HCT116 (cell line): ENCODE measurements at regions not wholly inside any gene's neighbourhood (a gene's known extent, or its start where the extent isn't known, plus 50 kb on each side); places are given as distances from the start of the nearest gene placed in this dataset.

Experiments
- ATAC-seq: fragments of 200-7000 bp; cut with Tn5 transposase; 2 replicates; pipeline ENCODE4 v1.9.1; 2020; ENCODE audit warnings: mild to moderate bottlenecking, moderate library complexity
- BruUV-seq: library from RNA; stranded (reverse); fragments of 400-500 nt; replicated peaks from 2 replicates; lab custom pipeline; 2021; lab: Mats Ljungman, UMichigan
- CTCF ChIA-PET: fragments of 300-600 bp; sonication (Branson Sonifier 250); formaldehyde crosslinking; loops from one replicate; lab custom pipeline; 2021; ENCODE audit warnings: antibody characterized with exemption; lab: Charles Lee
- POLR2A ChIA-PET: fragments of 300-600, 350-600 bp; sonication (Branson Sonifier 250); formaldehyde crosslinking; loops from one replicate; lab custom pipeline; 2021; ENCODE audit warnings: antibody characterized with exemption; lab: Charles Lee
- RAD21 ChIA-PET, 2 experiments: fragments of 300-600 bp; sonication (Branson Sonifier 250); formaldehyde crosslinking; loops; one replicate each; lab custom pipeline; 2023; ENCODE audit warnings: low total read pairs in 2 of 2; ENCODE audit not compliant: uncharacterized antibody in 2 of 2, unreplicated experiment in 2 of 2, low non-redundant PET in 1 of 2; lab: Charles Lee
- DNase-seq: peaks from one replicate; pipeline ENCODE4 v3.0.0-alpha.2; 2010; ENCODE audit warnings: low read depth, low spot score
- H2AFZ ChIP-seq: fragments of 200-600 bp; shearing (Covaris generic), sonication (generic); 2 replicates; pipeline ENCODE4 v1.6.1; 2017; ENCODE audit warnings: low read depth, mixed run types, mixed read lengths, antibody characterized with exemption, low read length; ENCODE audit not compliant: poor library complexity, severe bottlenecking
- H3K27ac ChIP-seq: 2 replicates; pipeline ENCODE4 v1.5.1; 2012; ENCODE audit warnings: low read depth, low read length
- H3K27me3 ChIP-seq: fragments of 200-600 bp; sonication (generic); 2 replicates; pipeline ENCODE4 v1.6.1; 2016; ENCODE audit warnings: mixed run types, low read length, mixed read lengths; ENCODE audit not compliant: insufficient read depth
- H3K36me3 ChIP-seq, 2 experiments: fragments of 200-500 bp in 1 of 2; fragments of 200-600 bp in 1 of 2; sonication (Bioruptor generic) in 1 of 2; sonication (generic) in 1 of 2; 2 replicates each; pipeline versions ENCODE4 v1.5.1 to v1.6.1; 2014 to 2016; ENCODE audit warnings: low read length in 2 of 2, inconsistent platforms in 1 of 2, mixed read lengths in 1 of 2, mixed run types in 1 of 2; ENCODE audit not compliant: insufficient read depth in 2 of 2, control insufficient read depth in 1 of 2
- H3K4me1 ChIP-seq, 2 experiments: fragments of 200-600 bp in 1 of 2; sonication (generic) in 1 of 2; 2 replicates each; pipeline versions ENCODE4 v1.5.1 to v1.6.1; 2012 to 2017; ENCODE audit warnings: low read length in 2 of 2, inconsistent platforms in 1 of 2, mild to moderate bottlenecking in 1 of 2, mixed read lengths in 1 of 2, mixed run types in 1 of 2, moderate library complexity in 1 of 2; ENCODE audit not compliant: insufficient read depth in 2 of 2, control insufficient read depth in 1 of 2
- H3K4me2 ChIP-seq: fragments of 200-600 bp; sonication (generic); 2 replicates; pipeline ENCODE4 v1.6.1; 2017; ENCODE audit warnings: mixed run types, low read length, mixed read lengths
- H3K4me3 ChIP-seq, 2 experiments: fragments of 200-600 bp in 1 of 2; sonication (generic) in 1 of 2; replicated peaks in 1 of 2; 2 replicates each; pipeline ENCODE4 v1.5.1; 2011 to 2016; ENCODE audit warnings: low read length in 2 of 2, control low read depth in 1 of 2, low read depth in 1 of 2, mild to moderate bottlenecking in 1 of 2, mixed read lengths in 1 of 2, mixed run types in 1 of 2
- H3K79me2 ChIP-seq: fragments of 200-600 bp; sonication (generic); 2 replicates; pipeline ENCODE4 v1.6.1; 2017; ENCODE audit warnings: mild to moderate bottlenecking, mixed run types, low read length, moderate library complexity, mixed read lengths; ENCODE audit not compliant: insufficient read depth
- H3K9ac ChIP-seq: fragments of 200-600 bp; sonication (generic); 2 replicates; pipeline ENCODE4 v1.6.1; 2016; ENCODE audit warnings: low read length, mixed read lengths
- H3K9me2 ChIP-seq: fragments of 200-600 bp; sonication (generic), shearing (Covaris generic); 2 replicates; pipeline ENCODE4 v1.6.1; 2017; ENCODE audit warnings: mixed run types, mild to moderate bottlenecking, moderate library complexity; ENCODE audit not compliant: insufficient read depth
- H3K9me3 ChIP-seq, 2 experiments: fragments of 200-500 bp in 1 of 2; fragments of 200-600 bp in 1 of 2; sonication (Bioruptor generic) in 1 of 2; sonication (generic) in 1 of 2; 2 replicates each; pipeline ENCODE4 v1.6.1; 2014 to 2017; ENCODE audit warnings: low read length in 2 of 2, mixed read lengths in 2 of 2, inconsistent platforms in 1 of 2, low read depth in 1 of 2, mild to moderate bottlenecking in 1 of 2, mixed run types in 1 of 2, moderate library complexity in 1 of 2; ENCODE audit not compliant: control insufficient read depth in 1 of 2, insufficient read depth in 1 of 2
- H4K20me1 ChIP-seq: fragments of 200-600 bp; sonication (generic), shearing (Covaris generic); 2 replicates; pipeline ENCODE4 v1.6.1; 2017; ENCODE audit warnings: mixed run types, mild to moderate bottlenecking, moderate library complexity; ENCODE audit not compliant: insufficient read depth
- EGR1 ChIP-seq: IDR thresholded peaks from 2 replicates; pipeline ENCODE4 v1.6.1; 2012; ENCODE audit warnings: low read depth
- ELF1 ChIP-seq: IDR thresholded peaks from 2 replicates; pipeline ENCODE4 v1.6.1; 2012; ENCODE audit warnings: low read depth, borderline replicate concordance
- EZH2 ChIP-seq: fragments of 200-600 bp; sonication (generic); IDR thresholded peaks from 2 replicates; pipeline ENCODE4 v1.6.1; 2017; ENCODE audit warnings: antibody characterized with exemption, mixed run types
- FOSL1 ChIP-seq: IDR thresholded peaks from 2 replicates; pipeline ENCODE4 v1.6.1; 2012; ENCODE audit warnings: low read depth
- POLR2A ChIP-seq: IDR thresholded peaks from 2 replicates; pipeline ENCODE4 v1.7.0; 2011; ENCODE audit warnings: borderline replicate concordance; ENCODE audit not compliant: insufficient read depth, insufficient read length; ENCODE audit errors: extremely low read depth
- POLR2AphosphoS5 ChIP-seq: IDR thresholded peaks from 2 replicates; pipeline ENCODE4 v1.6.1; 2011; ENCODE audit warnings: mild to moderate bottlenecking, low read depth, low read length, moderate library complexity
- RAD21 ChIP-seq: IDR thresholded peaks from 2 replicates; pipeline ENCODE4 v1.6.1; 2012; ENCODE audit warnings: low read depth, mild to moderate bottlenecking
- REST ChIP-seq: IDR thresholded peaks from 2 replicates; pipeline ENCODE4 v1.6.1; 2012; ENCODE audit warnings: low read depth
- SIN3A ChIP-seq: IDR thresholded peaks from 2 replicates; pipeline ENCODE4 v1.6.1; 2012; ENCODE audit warnings: low read depth
- SP1 ChIP-seq: IDR thresholded peaks from 2 replicates; pipeline ENCODE4 v1.6.1; 2012; ENCODE audit warnings: low read depth
- ZBTB33 ChIP-seq: IDR thresholded peaks from 2 replicates; pipeline ENCODE4 v1.6.1; 2011; ENCODE audit warnings: mild to moderate bottlenecking, low read length, moderate library complexity; ENCODE audit not compliant: insufficient replicate concordance; ENCODE audit errors: extremely low read depth
- ZFX ChIP-seq: fragments of 450-650 bp; IDR thresholded peaks from 2 replicates; pipeline ENCODE4 v1.6.1; 2017
- ZNF274 ChIP-seq: fragments of 200-500 bp; sonication (Bioruptor generic); IDR thresholded peaks from 2 replicates; pipeline ENCODE4 v1.6.1; 2014; ENCODE audit warnings: mild to moderate bottlenecking, low read depth, low read length, inconsistent platforms
- intact Hi-C: fragments of 100-400 bp; cut with micrococcal nuclease; formaldehyde crosslinking; loops from 2 replicates; pipeline ENCODE4 v1.10.0; 2022

- H3K9me3 ChIP-seq = no peaks in the 10 kb centered on the region
- BruUV-seq = no TSS peak
- ChIA-PET POLR2A (no interaction called here), RAD21 (no interaction called here), CTCF (no interaction called here)
- no peaks in the 10 kb centered on the region for H3K79me2 ChIP-seq
- no peak overlapping the region for H2AFZ ChIP-seq
- H3K27ac ChIP-seq = no peak overlapping the region
- no peaks in the 10 kb centered on the region for H3K36me3 ChIP-seq
- no peak for TF ChIP-seq SIN3A
- no peak for TF ChIP-seq POLR2A
- TF ChIP-seq REST = no peak
- no peak for TF ChIP-seq EZH2
- TF ChIP-seq ZFX = no peak
- TF ChIP-seq SP1 = no peak
- TF ChIP-seq ZNF274 = no peak
- no peak for TF ChIP-seq EGR1
- TF ChIP-seq POLR2AphosphoS5 = no peak
- no peak for TF ChIP-seq RAD21
- TF ChIP-seq FOSL1 = no peak
- no peak for TF ChIP-seq ELF1
- TF ChIP-seq ZBTB33 = no peak
- H4K20me1 ChIP-seq = no peaks in the 10 kb centered on the region
- no peak for ATAC-seq
- DNase-seq = no peak
- no peak overlapping the region for H3K9ac ChIP-seq
- intact Hi-C loops = no loop called here
- H3K4me3 ChIP-seq = no peak overlapping the region
- H3K4me2 ChIP-seq = no peak overlapping the region
- H3K27me3 ChIP-seq = peaks cover 6% of the 10 kb centered on the region; the same call in 1 of the 2 replicates
- H3K4me1 ChIP-seq = no peaks in the 10 kb centered on the region
- no peaks in the 10 kb centered on the region for H3K9me2 ChIP-seq
These were observed 496.7 kb downstream of the EBF1 start for GRCh38 chr5:158602981-158603380.
